GM12872 (cell line): ENCODE measurements at regions not wholly inside any gene's neighbourhood (a gene's known extent, or its start where the extent isn't known, plus 50 kb on each side); places are given as distances from the start of the nearest gene placed in this dataset.

Experiments used
- TF ChIP-seq, protein P1 (sequence below): IDR thresholded peaks from 3 replicates; pipeline ENCODE4 v1.5.1; 2011; ENCODE audit warnings: low read depth, mild to moderate bottlenecking, low read length, moderate library complexity; ENCODE audit not compliant: insufficient read depth

GRCh38 chr2:6780765-6781274 lies 84.9 kb downstream of the CMPK2 start:
- TF ChIP-seq, protein P1, sequence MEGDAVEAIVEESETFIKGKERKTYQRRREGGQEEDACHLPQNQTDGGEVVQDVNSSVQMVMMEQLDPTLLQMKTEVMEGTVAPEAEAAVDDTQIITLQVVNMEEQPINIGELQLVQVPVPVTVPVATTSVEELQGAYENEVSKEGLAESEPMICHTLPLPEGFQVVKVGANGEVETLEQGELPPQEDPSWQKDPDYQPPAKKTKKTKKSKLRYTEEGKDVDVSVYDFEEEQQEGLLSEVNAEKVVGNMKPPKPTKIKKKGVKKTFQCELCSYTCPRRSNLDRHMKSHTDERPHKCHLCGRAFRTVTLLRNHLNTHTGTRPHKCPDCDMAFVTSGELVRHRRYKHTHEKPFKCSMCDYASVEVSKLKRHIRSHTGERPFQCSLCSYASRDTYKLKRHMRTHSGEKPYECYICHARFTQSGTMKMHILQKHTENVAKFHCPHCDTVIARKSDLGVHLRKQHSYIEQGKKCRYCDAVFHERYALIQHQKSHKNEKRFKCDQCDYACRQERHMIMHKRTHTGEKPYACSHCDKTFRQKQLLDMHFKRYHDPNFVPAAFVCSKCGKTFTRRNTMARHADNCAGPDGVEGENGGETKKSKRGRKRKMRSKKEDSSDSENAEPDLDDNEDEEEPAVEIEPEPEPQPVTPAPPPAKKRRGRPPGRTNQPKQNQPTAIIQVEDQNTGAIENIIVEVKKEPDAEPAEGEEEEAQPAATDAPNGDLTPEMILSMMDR: no peak

GRCh38 chr2:6782517-6783237 lies 83.0 kb downstream of the CMPK2 start:
- TF ChIP-seq, protein P1: no peak

DNA sequence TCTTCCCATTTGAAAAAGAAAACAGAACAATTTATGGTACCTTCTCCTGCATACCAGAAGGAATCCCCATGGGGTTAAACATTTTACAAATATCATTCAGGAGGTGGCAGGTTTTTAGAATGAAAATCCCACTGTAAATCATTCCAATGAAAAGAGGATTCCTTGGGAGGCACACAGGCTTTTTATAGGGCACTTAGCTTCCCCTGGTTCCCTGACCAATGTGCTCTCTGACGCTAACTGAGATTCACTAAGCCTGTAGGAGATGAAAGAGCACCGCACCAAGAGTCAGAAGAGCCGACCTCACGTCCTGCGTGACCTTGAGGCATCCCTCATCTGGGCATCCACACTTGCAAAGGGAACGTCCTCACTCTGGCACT lies 82.5 kb downstream of the CMPK2 start:
- TF ChIP-seq, protein P1: no peak

DNA sequence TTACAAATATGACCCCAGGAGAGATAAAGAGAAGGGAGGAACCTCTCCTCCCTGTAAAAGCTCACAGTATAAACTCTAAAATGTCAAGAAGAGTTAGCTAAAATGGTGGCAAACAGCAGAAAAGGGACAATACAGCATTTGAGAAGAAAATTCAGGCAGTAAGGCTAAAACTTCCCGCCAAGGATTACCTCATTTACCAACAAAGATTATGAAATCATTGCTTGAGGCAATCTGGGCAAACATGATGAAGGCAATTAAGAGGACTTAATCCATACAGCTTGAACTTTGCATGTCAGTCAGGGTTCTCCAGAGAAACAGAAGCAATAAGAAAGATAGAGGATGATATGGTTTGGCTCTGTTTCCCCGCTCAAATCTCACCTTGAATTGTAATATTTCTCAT lies 81.4 kb downstream of the CMPK2 start:
- TF ChIP-seq, protein P1: no peak

DNA sequence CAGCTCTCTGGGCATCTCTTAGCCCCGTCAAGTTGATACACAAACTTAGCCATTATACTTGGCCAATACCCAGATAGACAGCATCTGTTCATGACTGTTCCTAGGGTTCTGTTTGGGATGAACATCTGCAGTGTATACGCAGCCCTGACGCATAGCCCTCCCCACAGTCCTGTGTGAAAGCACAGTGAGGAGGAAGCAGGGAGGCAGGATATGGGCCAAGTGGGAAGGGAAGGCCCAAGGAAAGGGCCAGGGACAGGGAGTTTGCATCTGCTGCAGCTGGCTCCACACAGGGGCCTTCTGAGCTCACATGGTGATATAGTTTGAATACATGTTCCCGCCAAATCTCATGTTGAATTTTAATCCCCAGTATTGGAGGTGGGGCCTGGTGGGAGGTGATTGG lies 80.2 kb downstream of the CMPK2 start:
- TF ChIP-seq, protein P1: no peak

DNA sequence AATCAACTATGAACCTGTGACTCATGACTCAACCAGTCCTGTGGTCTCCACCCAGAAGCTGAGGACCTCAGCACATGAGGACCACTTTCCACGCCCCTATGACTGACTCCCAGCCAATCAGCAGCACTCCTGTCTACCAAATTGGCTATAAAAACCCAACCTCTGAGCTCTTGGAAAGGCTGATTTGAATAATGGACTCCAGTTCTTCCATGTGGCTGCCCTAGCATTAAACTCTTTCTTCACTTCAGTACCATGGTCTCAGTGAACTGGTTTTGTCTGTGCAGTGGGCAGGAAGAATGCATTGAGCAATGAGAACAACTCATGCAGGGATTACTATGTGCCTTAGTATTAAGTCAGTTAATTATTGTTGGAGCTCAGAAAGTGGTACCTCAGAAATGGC lies 78.3 kb downstream of the CMPK2 start:
- TF ChIP-seq, protein P1: no peak

- TF ChIP-seq, protein P1: no peak
Observed at GRCh38 chr2:6788614-6789013, 77.1 kb downstream of the CMPK2 start.
